ENCODE measurements at regions not wholly inside any gene's neighbourhood (a gene's known extent, or its start where the extent isn't known, plus 50 kb on each side); places are given as distances from the start of the nearest gene placed in this dataset.

- H3K9me3 ChIP-seq = no peaks in the 10 kb centered on the region
- no peak for DNase-seq
- WGBS, 2 donors = 95 to 96% methylated on average over 5 of the region's 5 CpGs
- no peak for TF ChIP-seq POLR2A (IDR thresholded peaks at IDR 0.05)
- no peak for TF ChIP-seq CTCF (IDR thresholded peaks at IDR 0.05)
- no peaks in the 10 kb centered on the region for H3K36me3 ChIP-seq
- peaks cover 13 to 16% of the 10 kb centered on the region in 2 donors for H3K4me1 ChIP-seq
- intact Hi-C loops (cut with DNase I) = no loop called here
- no peak overlapping the region for H3K4me3 ChIP-seq (replicated peaks in 1 of 3)
- H3K27me3 ChIP-seq = no peaks in the 10 kb centered on the region
- no peak overlapping the region for H3K27ac ChIP-seq
Observed at GRCh38 chr5:124512952-124513632, 233.3 kb downstream of the ZNF608 start.

- peaks cover 13 to 16% of the 10 kb centered on the region in 2 donors for H3K4me1 ChIP-seq
- no peaks in the 10 kb centered on the region for H3K36me3 ChIP-seq
- WGBS, 2 donors = 59 to 75% methylated on average over 3 of the region's 3 CpGs
- no peak overlapping the region for H3K4me3 ChIP-seq (replicated peaks in 1 of 3)
- TF ChIP-seq POLR2A (IDR thresholded peaks at IDR 0.05) = no peak
- no peak for TF ChIP-seq CTCF (IDR thresholded peaks at IDR 0.05)
- H3K27ac ChIP-seq = no peak overlapping the region
- no peak for DNase-seq
- intact Hi-C loops (cut with DNase I) = no loop called here
- no peaks in the 10 kb centered on the region for H3K9me3 ChIP-seq
- no peaks in the 10 kb centered on the region for H3K27me3 ChIP-seq
Observed at GRCh38 chr5:124512236-124512635, 234.2 kb downstream of the ZNF608 start.

- TF ChIP-seq CTCF (IDR thresholded peaks at IDR 0.05) = no peak
- no peak for TF ChIP-seq POLR2A (IDR thresholded peaks at IDR 0.05)
- intact Hi-C loops (cut with DNase I) = no loop called here
- DNase-seq = no peak
- no peaks in the 10 kb centered on the region for H3K27me3 ChIP-seq
- no peaks in the 10 kb centered on the region for H3K9me3 ChIP-seq
- no peak overlapping the region for H3K27ac ChIP-seq
- no peak overlapping the region for H3K4me3 ChIP-seq (replicated peaks in 1 of 3)
- H3K36me3 ChIP-seq = no peaks in the 10 kb centered on the region
- H3K4me1 ChIP-seq = peaks cover 13 to 16% of the 10 kb centered on the region in 2 donors
Observed at GRCh38 chr5:124511791-124512190, 234.6 kb downstream of the ZNF608 start.

GRCh38 chr5:124507688-124508087 is 238.8 kb downstream of the ZNF608 start:
- H3K27me3 ChIP-seq = no peaks in the 10 kb centered on the region
- 94 to 96% methylated on average over 2 of the region's 2 CpGs for whole genome bisulfite sequencing, 2 donors
- TF ChIP-seq POLR2A (IDR thresholded peaks at IDR 0.05) (no peak), CTCF (IDR thresholded peaks at IDR 0.05) (no peak)
- H3K4me3 ChIP-seq (replicated peaks in 1 of 3) = no peak overlapping the region
- H3K9me3 ChIP-seq = no peaks in the 10 kb centered on the region
- intact Hi-C loops (cut with DNase I) = no loop called here
- H3K27ac ChIP-seq = no peak overlapping the region
- H3K4me1 ChIP-seq = no peaks in the 10 kb centered on the region
- no peaks in the 10 kb centered on the region for H3K36me3 ChIP-seq
- no peak for DNase-seq

- Histone ChIP-seq H3K4me1 (no peaks in the 10 kb centered on the region), H3K36me3 (no peaks in the 10 kb centered on the region), H3K27ac (no peak overlapping the region), H3K4me3 (replicated peaks in 1 of 3) (no peak overlapping the region), H3K9me3 (no peaks in the 10 kb centered on the region), H3K27me3 (no peaks in the 10 kb centered on the region)
- 60 to 68% methylated on average over 4 of the region's 4 CpGs for WGBS, 2 donors
- no peak for TF ChIP-seq POLR2A (IDR thresholded peaks at IDR 0.05)
- DNase-seq = no peak
- intact Hi-C loops (cut with DNase I) = no loop called here
Observed at GRCh38 chr5:124504081-124504916, 242.1 kb downstream of the ZNF608 start.

All from thyroid gland (tissue), 4 donors.